ENCODE measurements at regions not wholly inside any gene's neighbourhood (a gene's known extent, or its start where the extent isn't known, plus 50 kb on each side); places are given as distances from the start of the nearest gene placed in this dataset.

GRCh38 chr1:30615816-30616590 lies 107.4 kb downstream of the MATN1 start:
- TF ChIP-seq, protein P1, sequence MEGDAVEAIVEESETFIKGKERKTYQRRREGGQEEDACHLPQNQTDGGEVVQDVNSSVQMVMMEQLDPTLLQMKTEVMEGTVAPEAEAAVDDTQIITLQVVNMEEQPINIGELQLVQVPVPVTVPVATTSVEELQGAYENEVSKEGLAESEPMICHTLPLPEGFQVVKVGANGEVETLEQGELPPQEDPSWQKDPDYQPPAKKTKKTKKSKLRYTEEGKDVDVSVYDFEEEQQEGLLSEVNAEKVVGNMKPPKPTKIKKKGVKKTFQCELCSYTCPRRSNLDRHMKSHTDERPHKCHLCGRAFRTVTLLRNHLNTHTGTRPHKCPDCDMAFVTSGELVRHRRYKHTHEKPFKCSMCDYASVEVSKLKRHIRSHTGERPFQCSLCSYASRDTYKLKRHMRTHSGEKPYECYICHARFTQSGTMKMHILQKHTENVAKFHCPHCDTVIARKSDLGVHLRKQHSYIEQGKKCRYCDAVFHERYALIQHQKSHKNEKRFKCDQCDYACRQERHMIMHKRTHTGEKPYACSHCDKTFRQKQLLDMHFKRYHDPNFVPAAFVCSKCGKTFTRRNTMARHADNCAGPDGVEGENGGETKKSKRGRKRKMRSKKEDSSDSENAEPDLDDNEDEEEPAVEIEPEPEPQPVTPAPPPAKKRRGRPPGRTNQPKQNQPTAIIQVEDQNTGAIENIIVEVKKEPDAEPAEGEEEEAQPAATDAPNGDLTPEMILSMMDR (conservative IDR thresholded peaks at IDR 0.05; ENCODE audit: low read depth, low read length) = no peak
- DNase-seq (ENCODE audit: low read depth) = no peak
- H3K4me3 ChIP-seq (ENCODE audit: low read depth, low read length) = no peak overlapping the region

DNA sequence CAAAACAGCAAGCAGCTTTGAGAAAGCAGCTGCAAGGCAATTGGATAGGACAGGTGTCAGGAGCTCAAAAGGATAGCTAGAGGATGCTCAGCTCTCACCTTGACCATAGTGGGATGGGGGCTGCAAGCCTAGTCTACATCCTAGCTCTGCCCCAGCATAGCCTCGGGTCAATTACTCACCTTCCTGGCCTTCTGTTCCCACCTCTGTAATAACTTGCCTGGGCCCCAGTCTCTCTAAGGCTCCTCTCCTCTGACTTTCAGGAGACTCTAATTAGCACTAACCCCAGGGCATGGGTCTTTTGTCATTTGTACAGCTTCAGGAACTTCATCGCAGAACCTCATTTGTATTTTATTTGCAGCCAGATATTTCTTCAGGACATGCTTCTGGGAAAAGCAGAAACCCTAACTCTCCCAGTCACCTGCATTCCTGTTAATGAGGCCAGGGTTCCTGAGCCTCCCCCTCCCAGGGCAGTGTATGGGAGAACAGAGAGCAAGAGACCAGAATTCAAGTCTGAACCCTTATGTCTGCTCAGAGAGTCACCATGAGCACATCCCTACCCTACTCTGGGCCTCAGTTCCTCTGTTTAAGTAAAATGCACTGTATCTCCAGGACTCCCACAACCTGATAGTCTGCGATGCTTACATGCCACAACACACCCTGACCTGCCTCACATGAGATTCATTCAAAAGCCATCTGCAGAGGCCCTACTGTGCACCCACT lies 108.1 kb downstream of the MATN1 start:
- TF ChIP-seq, protein P1 (conservative IDR thresholded peaks at IDR 0.05; ENCODE audit: low read depth, low read length) = no peak
- DNase-seq (ENCODE audit: low read depth) = no peak
- H3K4me3 ChIP-seq (ENCODE audit: low read depth, low read length) = no peak overlapping the region

- no peak for DNase-seq (ENCODE audit: low read depth)
- TF ChIP-seq, protein P1 (conservative IDR thresholded peaks at IDR 0.05; ENCODE audit: low read depth, low read length) = no peak
- no peak overlapping the region for H3K4me3 ChIP-seq (ENCODE audit: low read depth, low read length)
These were observed 110.2 kb downstream of the MATN1 start for GRCh38 chr1:30613188-30613587.

- TF ChIP-seq, protein P1 (conservative IDR thresholded peaks at IDR 0.05; ENCODE audit: low read depth, low read length) = no peak
- H3K4me3 ChIP-seq (ENCODE audit: low read depth, low read length) = no peak overlapping the region
- DNase-seq (ENCODE audit: low read depth) = no peak
These were observed 110.8 kb downstream of the MATN1 start for GRCh38 chr1:30612536-30613065.

- no peak for DNase-seq (ENCODE audit: low read depth)
- TF ChIP-seq, protein P1 (conservative IDR thresholded peaks at IDR 0.05; ENCODE audit: low read depth, low read length) = no peak
- H3K4me3 ChIP-seq (ENCODE audit: low read depth, low read length) = no peak overlapping the region
These were observed 111.6 kb downstream of the MATN1 start for GRCh38 chr1:30611741-30612309.

DNA sequence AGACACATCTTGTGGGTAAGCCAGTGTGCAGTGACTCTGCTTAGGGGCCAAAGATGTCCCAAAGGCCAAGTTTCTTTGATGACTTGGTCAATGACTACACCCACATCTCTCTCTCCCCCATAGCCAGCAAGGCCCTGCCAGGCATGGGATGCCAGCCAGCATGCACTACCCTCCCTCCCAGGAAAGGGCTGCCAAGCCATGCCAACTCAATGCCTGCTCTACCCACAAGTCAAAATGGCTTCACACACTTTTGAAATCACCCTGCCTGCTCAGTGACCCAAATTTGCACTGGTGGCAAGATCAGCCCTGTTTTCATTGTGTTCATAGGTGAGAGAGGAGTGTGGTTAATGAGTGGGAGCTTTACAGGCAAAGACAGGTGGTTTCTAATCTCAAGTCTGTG lies 112.5 kb downstream of the MATN1 start:
- H3K4me3 ChIP-seq (ENCODE audit: low read depth, low read length) = no peak overlapping the region
- TF ChIP-seq, protein P1 (conservative IDR thresholded peaks at IDR 0.05; ENCODE audit: low read depth, low read length) = no peak

More for the DNA sequence above, 112.5 kb downstream of the MATN1 start:
- no peak for DNase-seq (ENCODE audit: low read depth)

Measured in choroid plexus epithelial cell (primary cell).